ENCODE measurements at regions not wholly inside any gene's neighbourhood (a gene's known extent, or its start where the extent isn't known, plus 50 kb on each side); places are given as distances from the start of the nearest gene placed in this dataset.

GRCh38 chr3:34196914-34197313, 398.5 kb downstream of the PDCD6IP start:
- DNase-seq = no peak

GRCh38 chr3:34198309-34198708, 399.9 kb downstream of the PDCD6IP start:
- no peak for DNase-seq

DNA sequence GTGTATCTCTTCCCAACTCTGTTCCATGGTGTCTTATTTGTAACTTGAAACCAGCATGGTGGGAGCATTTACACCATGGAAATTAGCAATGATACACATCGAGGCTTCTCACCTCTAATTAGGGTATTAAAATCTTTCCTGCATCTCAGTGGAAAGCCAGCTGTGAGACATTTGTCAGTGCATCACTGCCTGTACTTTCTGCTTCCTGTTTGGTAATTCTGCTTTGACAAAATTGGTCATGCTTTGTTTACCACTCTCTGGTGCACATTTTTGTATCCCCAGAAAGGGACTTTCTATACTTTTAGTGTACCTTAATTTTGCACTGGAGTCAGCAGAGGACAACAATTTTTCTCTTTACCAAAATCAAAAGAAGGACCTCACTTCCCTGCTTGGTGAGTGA, 402.1 kb downstream of the PDCD6IP start:
- DNase-seq = no peak

- no peak for DNase-seq
Observed at GRCh38 chr3:34202975-34203374, 404.5 kb downstream of the PDCD6IP start.

DNA sequence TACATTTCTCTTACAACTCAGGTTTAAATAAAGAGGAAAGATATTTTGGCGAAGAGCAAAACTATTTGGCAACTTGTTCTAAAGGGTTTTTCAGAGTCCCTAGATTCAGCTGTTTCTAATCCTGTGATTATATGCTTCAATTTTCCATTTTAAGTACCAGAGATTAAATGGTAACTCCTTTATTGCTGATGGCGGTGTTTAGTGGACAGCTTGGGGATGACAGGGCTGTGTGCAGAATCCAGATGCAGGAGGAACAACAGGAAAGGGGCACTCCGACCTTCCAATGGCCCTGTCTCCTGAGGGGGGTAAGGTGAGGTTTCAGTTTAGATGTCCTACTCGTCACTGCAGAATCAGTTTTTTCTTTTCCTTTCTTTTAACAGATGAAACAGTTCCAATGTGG, 405.0 kb downstream of the PDCD6IP start:
- no peak for DNase-seq

GRCh38 chr3:34207002-34207401, 408.6 kb downstream of the PDCD6IP start:
- peak; percentile 89 for DNase-seq

DNA sequence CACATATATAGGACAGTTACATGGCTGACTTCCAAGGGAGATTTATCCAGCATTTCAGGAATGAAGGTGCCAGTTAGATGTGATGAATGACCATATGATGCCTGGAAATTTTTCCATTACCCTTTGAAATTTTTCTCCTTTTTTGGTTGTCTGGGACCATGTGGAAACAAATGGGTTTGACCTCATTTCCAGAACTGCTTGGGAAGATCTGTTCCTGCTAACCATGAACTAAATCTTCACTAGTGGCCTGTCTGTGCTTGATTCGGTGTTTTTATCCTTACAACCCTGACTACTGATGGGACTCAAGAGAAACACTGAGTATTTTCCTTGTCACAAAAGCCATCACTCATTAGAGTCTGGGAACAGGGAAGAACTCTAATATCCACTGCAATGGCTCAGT, 409.4 kb downstream of the PDCD6IP start:
- DNase-seq = peak; percentile 86

DNA sequence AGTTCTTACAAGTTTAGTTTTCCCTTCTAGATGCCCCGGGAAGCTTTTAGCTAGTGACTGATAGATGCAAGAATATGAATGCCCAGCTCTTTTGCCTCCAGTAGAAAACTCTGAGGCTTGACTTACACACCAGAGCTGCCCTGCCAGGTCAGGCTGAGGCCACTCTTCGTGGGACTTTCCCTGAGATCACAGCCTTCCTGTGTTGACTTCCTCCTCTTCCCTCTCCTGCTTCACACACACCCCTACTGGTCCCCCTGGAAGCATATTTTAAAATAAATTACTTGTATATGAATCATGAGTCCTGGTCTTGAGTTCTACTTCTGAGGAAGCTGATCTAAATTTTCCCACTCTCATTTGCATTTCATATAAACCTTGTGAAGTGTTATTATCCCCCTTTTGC, 413.7 kb downstream of the PDCD6IP start:
- DNase-seq = peak; percentile 45

DNA sequence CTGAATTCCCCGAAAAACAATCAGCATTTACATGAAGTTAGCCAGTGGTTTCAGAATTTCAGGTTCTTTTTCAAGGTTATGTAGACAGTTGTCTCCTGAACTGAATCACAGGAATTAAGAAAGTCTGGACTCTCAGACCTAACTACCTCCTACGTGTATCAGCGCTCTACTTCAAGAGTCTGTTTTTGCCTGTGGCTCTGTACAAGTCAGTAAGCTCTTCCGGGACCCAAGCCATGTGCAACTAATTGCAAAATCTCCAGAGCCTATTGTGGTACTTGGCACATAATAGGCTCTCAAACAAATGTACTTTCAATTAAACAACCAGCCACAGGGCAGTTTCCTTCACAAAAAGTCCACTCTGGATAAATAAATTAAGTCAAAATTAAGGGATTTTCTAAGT, 414.2 kb downstream of the PDCD6IP start:
- peak; percentile 68 for DNase-seq

DNA sequence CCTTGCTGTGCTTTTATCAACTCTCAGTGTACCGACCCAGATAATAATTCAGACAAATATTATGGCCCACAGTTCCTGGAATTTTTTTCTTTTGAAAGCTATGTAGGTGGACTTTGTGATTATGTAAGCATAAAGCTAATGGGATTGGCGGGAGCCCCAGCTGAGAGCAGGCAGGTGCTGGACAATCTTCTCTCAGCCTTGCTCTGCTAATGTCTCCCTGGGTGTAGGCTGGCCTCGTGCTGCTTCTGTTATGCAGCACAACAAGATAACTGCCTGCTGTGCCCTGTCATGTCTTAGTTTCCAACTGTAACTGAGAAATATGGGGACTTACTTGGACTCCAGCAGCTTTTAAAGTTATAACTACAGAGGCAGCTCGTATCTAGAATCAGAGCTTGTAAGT, 415.0 kb downstream of the PDCD6IP start:
- no peak for DNase-seq

GRCh38 chr3:34216711-34217335, 418.4 kb downstream of the PDCD6IP start:
- no peak for DNase-seq

GRCh38 chr3:34218706-34219385, 420.4 kb downstream of the PDCD6IP start:
- DNase-seq = peak; percentile 42

DNA sequence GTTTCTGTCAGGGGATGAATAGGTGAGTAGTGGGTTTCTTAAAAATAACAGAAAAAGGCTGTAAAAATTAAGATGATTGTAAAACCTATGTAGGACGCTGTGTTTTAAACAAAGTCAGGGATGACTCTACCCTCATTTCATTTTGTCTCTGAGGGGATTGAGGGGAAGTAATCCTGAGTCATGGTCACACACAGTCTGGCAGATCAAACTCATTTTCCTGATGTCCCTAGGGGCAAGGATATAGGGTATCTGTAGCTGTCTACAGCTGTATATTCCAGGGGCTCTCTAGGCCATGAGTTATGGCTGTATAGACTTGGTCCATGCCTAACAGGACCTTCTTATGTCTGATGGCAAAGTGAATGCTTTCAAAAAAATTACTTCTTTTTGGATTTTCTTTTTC, 421.1 kb downstream of the PDCD6IP start:
- peak; percentile 9 for DNase-seq

DNA sequence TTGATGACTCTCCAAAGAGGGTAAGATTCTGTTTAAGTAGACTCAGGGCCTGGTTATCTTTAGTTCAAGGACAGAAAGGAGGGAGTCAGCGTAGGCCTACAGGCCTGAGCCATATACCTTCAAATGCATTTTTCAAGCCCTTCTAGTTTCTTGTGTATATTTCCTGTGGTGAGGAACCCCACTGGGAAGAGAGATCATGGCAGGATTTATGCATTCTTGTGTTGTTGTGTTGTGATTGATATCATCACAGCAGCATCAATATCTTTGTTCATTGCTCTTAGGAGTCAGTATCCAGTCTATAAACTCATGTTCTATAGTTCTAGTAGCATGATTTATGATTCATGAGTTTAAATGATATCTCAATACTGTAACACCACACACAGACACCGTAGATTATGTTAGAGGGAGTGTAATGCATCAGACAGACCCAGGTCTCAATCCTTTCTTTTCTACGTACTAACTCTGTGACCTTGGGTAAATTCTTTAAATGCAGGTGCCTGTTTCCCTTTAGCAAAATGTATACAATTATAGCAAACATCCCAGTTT, 427.5 kb downstream of the PDCD6IP start:
- no peak for DNase-seq

- no peak for DNase-seq
Observed at GRCh38 chr3:34229876-34230275, 431.4 kb downstream of the PDCD6IP start.

DNA sequence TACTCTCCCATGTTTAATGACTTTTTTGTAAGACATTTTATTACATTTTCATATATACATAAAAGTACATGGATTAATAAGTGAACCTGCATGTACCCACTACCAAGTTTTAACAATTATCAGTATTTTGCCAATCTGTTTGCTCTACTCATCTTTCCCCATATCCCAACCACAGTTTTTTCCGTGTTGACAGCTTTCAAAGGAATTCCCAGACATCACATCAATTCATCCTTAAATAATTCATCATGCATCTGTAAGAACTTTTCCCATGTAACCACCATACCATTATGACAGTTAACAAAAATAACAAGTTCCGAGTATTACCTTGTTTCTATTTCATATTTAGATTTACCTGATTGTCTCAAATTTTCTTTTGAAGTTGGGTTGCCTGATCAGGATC, 436.7 kb downstream of the PDCD6IP start:
- DNase-seq = no peak

DNA sequence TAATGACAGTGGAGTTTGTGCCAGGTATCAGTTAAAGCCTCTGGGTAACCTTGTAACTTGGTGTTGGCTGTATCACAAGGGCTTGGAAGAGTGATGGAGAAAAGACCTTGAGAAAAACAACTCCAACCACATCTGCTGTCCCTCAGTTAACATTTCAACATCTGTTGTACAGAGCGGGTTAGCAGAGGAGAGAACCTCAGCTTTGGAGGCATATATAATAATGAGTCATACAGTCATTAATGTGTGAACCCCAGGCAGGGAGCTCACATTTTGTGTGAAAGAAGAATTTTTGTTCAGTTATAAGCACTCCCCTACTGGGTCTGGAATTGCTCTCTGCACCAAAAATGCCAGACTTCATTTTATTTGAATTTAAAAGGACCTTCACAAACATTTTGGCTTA, 439.5 kb downstream of the PDCD6IP start:
- peak; percentile 85 for DNase-seq

DNA sequence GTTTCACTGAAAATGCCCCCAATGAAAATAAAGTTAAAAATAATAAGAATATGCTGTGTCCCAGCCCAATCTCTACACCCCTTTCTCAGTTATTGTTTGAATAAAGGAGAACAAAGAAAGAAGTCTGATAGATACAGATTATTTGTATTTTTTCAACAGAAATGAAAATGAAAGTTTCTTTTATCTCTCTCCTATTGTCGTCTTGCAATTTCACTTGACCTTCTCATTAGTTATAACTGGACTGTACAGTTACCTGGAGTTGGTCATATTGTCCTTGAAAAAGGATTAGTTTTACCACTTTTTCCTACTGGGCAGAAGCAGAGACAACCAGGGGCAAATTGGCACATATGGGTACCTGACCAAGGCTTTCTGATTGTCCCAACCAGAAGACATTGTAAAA, 440.0 kb downstream of the PDCD6IP start:
- DNase-seq = no peak

DNA sequence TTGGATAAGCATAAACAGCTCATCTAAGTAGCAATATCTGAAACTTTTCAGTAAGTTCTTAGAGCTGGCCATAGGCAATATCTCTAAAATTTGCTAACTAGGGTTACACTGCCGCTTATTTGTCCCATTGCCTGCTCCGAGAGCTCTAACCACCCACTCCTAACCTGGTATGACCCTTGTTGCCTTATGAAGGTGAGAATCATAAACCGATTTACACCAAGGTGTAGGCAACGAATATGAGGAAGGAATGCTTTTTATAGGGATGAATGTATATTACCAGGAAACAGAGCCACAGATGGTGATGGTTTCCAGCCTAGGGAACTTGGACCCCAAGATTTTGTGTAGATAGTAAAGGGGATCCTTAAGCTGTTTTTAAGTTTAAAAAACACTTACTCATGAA, 440.9 kb downstream of the PDCD6IP start:
- no peak for DNase-seq

- DNase-seq = no peak
Observed at GRCh38 chr3:34239875-34240274, 441.4 kb downstream of the PDCD6IP start.

DNA sequence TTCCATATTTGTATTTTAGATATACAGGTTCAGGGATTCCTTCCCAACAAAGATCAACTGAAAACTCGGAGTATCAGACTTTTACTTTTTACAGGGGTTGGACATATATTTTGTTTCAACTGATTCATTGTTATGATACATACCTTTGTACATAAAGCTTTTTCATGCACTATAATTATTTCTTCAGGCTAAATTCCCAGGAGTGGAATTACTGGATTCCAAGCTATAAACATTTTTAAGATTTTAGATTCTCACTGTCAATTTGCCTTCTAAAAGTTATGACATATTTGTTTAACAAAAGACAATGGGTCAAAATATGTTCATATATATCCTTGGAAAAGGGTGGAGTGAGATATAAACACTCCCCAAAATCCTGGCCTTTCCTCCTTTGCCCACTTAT, 449.0 kb downstream of the PDCD6IP start:
- DNase-seq = no peak

- no peak for DNase-seq
Observed at GRCh38 chr3:34248352-34248751, 449.9 kb downstream of the PDCD6IP start.

GRCh38 chr3:34254285-34254684, 455.9 kb downstream of the PDCD6IP start:
- DNase-seq = no peak

DNA sequence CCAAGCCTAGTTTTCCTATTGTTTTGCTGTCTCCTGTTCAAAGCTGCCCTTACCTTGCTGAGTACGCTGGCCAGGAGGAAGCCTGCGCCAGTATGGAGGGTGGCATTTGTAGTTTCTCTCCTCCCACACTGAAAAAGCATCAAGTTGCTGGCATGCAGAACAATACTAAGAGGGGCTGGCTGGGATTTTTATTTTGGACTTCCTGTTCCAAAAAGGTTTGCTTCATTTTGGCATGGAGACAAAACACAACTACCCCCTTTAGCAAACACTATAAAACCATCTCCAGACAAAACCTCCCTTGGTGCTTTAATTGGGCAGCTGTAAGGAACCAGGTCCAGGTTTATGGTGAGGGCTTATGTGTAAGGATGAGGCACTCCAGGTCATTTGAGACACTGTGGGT, 457.6 kb downstream of the PDCD6IP start:
- no peak for DNase-seq
